ENCODE measurements at regions not wholly inside any gene's neighbourhood (a gene's known extent, or its start where the extent isn't known, plus 50 kb on each side); places are given as distances from the start of the nearest gene placed in this dataset.

GRCh38 chr20:59441860-59442810 is 141.7 kb downstream of the EDN3 start:
- Histone ChIP-seq H3K4ac (ENCODE audit: low read depth, low read length) (no peak overlapping the region), H2AFZ (ENCODE audit: low read length) (no peak overlapping the region), H2AK5ac (ENCODE audit: insufficient read length, low read length) (no peak overlapping the region), H3K9me3 (ENCODE audit: control insufficient read depth, low read depth, low read length) (no peaks in the 10 kb centered on the region), H4K91ac (ENCODE audit: insufficient read length, low read depth, low read length) (no peak overlapping the region), H2BK120ac (ENCODE audit: low read depth, low read length, poor library complexity, severe bottlenecking) (no peak overlapping the region), H2BK15ac (ENCODE audit: low read depth, low read length) (no peak overlapping the region), H3K23ac (ENCODE audit: insufficient read length, low read depth, low read length) (no peak overlapping the region), H3K18ac (ENCODE audit: insufficient read length, low read depth, low read length) (no peak overlapping the region), H2BK12ac (ENCODE audit: insufficient read length, low read depth, low read length) (no peak overlapping the region), H3K27ac (ENCODE audit: insufficient read length, low read depth, low read length) (no peak overlapping the region), H3K56ac (ENCODE audit: insufficient read length, low read depth, low read length) (no peak overlapping the region), H3K27me3 (ENCODE audit: insufficient read depth, low read length) (no peaks in the 10 kb centered on the region), H3K23me2 (ENCODE audit: insufficient read length, low read depth, low read length, poor library complexity, severe bottlenecking) (no peaks in the 10 kb centered on the region), H4K5ac (ENCODE audit: insufficient read length, low read depth, low read length) (no peak overlapping the region), H3K4me1 (ENCODE audit: insufficient read depth, low read length) (0 out of 2 replicates have a peak, but pooled peaks cover 2% of the 10 kb centered on the region), H3K79me1 (ENCODE audit: insufficient read depth, low read depth, low read length, poor library complexity, severe bottlenecking) (no peaks in the 10 kb centered on the region), H3K14ac (ENCODE audit: insufficient read depth, low read length) (peak overlapping the region; percentile 28; the same call in 1 of the 2 replicates), H4K20me1 (ENCODE audit: control insufficient read depth, insufficient read depth, insufficient read length) (no peaks in the 10 kb centered on the region), H3K79me2 (ENCODE audit: insufficient read depth, low read length) (no peaks in the 10 kb centered on the region), H2BK5ac (ENCODE audit: insufficient read length, low read length) (no peak overlapping the region), H3K9ac (ENCODE audit: extremely low read depth, insufficient read length, low read length) (no peak overlapping the region), H3T11ph (ENCODE audit: low read length) (no peak overlapping the region), H4K8ac (replicated peaks; ENCODE audit: insufficient read length, low read depth, low read length) (no peak overlapping the region), H3K4me2 (ENCODE audit: insufficient read depth, insufficient read length, low read length) (no peak overlapping the region), H2BK20ac (ENCODE audit: low read depth, low read length, poor library complexity, severe bottlenecking) (no peak overlapping the region)
- TF ChIP-seq, protein P1, sequence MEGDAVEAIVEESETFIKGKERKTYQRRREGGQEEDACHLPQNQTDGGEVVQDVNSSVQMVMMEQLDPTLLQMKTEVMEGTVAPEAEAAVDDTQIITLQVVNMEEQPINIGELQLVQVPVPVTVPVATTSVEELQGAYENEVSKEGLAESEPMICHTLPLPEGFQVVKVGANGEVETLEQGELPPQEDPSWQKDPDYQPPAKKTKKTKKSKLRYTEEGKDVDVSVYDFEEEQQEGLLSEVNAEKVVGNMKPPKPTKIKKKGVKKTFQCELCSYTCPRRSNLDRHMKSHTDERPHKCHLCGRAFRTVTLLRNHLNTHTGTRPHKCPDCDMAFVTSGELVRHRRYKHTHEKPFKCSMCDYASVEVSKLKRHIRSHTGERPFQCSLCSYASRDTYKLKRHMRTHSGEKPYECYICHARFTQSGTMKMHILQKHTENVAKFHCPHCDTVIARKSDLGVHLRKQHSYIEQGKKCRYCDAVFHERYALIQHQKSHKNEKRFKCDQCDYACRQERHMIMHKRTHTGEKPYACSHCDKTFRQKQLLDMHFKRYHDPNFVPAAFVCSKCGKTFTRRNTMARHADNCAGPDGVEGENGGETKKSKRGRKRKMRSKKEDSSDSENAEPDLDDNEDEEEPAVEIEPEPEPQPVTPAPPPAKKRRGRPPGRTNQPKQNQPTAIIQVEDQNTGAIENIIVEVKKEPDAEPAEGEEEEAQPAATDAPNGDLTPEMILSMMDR (conservative IDR thresholded peaks at IDR 0.05) = no peak
- peaks cover 8 to 13% of the 10 kb centered on the region in 2 experiments for H3K4me1 Mint-ChIP-seq
- no peak for DNase-seq
- H3K27me3 Mint-ChIP-seq (ENCODE audit: low read depth) = peaks cover 23% of the 10 kb centered on the region
- H3K36me3 Mint-ChIP-seq (ENCODE audit: insufficient read depth in 1 of 3, low read depth in 3 of 3) = no peaks in the 10 kb centered on the region
- no peak overlapping the region; a peak in 1 of 7 replicates for H3K27ac Mint-ChIP-seq
- WGBS (ENCODE audit: extremely low coverage, insufficient read length, low lambda C conversion rate) = 100% methylated on average over 1 of the region's 12 CpGs
- H3K4me3 Mint-ChIP-seq = no peak overlapping the region
- H3K9me3 Mint-ChIP-seq = no peaks in the 10 kb centered on the region; a peak in 1 of 5 replicates

All from H9 (cell line).